ENCODE measurements at regions not wholly inside any gene's neighbourhood (a gene's known extent, or its start where the extent isn't known, plus 50 kb on each side); places are given as distances from the start of the nearest gene placed in this dataset.
"Not testable (repeated sequence)": the region's sequence is repeated elsewhere in the genome, so short reads cannot be mapped to it uniquely, and the experiment has no call there.

DNA sequence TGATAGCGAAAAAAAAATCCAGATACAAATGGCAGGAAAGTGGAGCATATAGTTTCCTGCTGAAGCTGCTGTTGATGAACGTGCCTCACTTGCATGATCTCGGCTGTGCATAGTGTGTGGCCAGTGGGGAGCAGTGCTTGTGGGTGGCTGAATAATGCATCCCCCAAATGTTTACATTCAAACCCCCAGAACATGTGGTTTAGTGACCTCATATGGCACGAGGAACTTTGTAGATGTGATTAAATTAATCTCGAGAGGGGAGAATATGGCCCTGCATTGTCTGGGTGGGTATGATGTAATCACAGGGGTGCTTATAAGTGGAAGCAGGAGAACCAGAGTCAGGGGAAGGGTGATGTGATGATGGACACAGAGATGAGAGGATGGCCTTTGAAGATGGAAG is 425.0 kb downstream of the TMEM121 start:
- no peak for DNase-seq

DNA sequence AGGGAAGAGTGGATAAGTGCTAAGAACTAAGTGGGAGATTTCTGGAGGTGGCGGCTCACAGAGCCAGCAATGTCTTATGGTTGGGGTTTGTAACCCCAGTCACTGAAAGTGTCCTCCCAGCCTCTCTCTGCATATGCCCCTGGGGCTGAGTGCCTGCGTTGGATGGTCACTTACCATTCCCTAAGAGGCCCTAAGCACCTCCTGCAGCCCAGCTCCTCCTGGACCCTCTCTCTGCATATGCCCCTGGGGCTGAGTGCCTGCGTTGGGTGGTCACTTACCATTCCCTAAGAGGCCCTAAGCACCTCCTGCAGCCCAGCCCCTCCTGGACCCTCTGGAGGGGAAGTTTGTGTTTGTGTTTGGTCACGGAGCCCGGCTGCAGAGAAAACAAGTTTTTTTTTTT is 425.8 kb downstream of the TMEM121 start:
- no peak for DNase-seq

DNA sequence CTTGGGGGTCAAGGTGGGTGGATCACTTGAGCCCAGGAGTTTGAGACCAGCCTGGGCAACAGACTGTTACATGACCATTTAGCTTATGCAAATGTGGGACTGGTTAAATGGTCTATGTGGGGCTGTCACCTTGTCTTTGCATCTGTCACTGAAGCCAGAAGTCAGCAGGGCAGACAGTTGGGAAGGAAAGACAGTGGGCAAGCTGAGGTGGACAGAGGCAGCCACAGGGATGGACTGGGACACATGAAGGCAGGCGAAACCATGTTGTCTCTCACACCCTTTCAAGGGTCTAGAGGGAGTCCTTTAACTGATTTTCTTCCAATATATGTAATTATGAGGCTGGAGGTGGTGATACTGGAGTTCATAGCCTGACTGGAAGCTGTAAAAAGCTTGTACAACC is 426.4 kb downstream of the TMEM121 start:
- no peak for DNase-seq

DNA sequence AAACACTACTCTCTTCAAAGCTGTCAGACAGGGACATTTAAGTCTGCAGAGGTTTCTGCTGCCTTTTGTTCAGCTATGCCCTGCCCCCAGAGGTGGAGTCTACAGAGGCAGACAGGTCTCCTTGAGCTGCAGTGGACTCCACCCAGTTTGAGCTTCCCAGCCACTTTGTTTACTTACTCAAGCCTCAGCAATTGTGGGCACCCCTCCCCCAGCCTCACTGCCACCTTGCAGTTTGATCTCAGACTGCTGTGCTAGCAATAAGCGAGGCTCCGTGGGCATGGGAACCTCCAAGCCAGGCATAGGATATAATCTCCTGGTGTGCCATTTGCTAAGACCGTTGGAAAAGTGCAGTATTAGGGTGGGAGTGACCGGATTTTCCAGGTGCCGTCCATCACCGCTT is 435.2 kb downstream of the TMEM121 start:
- not testable (repeated sequence) for DNase-seq

DNA sequence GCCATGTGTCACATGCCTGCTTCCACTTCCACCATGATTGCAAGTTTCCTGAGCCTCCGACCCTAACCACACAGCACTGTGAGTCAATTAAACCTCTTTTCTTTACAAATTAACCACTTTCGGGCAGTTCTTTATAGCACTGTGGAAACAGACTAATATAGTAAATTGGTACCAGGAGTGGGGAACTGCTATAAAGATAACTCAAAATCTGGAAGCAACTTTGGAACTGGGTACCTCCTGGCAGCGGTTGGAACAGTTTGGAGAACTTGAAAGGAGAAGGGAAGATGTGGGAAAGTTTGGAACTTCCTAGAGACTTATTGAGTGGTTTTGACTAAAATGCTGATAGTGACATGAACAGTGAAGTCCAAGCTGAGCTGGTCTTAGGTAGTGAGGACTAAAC is 436.1 kb downstream of the TMEM121 start:
- no peak for DNase-seq

DNA sequence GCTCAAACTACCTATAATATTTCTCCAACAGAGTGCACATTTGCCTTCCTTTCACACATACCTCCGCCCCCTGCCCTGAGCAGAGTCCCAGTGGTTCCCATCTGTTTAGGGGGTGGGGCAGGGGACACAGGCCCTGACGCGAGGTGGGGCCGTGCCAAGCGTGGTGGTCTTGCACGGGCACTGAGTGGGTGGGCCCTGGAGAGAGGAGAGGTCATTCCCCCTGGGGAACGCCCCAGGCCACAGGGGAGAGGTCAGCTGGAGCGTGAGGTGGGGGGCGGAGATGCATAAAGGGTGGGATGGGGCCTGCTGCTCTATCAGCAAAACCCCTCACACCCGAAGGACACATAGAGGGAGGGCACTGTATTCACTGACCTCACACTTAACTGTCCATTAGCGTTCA is 441.9 kb downstream of the TMEM121 start:
- DNase-seq = no peak

DNA sequence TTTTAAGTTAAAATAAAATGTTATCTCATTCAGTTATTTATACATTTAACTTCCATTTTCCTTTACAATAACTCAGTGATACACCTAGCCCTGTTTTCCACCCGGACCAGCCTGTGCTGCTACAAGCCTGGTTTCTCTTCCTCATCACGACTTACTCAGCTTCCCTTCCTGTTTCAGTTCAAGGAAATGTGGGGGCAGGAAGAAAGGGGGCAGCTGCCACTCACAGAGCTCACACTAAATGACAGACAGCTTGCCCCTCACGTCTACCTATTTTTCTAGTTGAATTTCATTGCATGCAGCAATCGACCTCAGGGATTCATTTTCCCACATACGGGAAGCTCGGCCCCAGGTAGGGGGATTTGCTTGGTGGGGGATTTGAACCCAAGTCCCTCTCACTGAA is 442.6 kb downstream of the TMEM121 start:
- DNase-seq = not testable (repeated sequence)

DNA sequence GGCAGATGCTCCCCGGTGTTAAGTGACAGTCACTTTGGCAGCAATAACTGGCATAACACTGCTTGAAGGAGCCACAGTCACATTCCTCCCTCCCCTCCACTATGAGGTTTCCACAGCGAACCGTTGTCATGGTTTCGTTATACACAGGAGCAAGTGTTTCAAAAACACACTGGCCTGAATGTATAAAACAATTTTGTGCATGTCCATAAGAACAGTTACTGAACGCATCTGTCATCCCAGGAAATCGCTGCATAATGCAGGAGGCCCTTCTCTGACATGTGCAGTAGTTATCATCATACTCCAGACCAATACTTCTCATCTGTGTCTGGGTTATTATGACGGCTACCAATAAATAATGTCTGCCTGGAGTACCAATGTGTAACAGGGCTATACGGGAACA is 444.4 kb downstream of the TMEM121 start:
- DNase-seq = not testable (repeated sequence)

DNA sequence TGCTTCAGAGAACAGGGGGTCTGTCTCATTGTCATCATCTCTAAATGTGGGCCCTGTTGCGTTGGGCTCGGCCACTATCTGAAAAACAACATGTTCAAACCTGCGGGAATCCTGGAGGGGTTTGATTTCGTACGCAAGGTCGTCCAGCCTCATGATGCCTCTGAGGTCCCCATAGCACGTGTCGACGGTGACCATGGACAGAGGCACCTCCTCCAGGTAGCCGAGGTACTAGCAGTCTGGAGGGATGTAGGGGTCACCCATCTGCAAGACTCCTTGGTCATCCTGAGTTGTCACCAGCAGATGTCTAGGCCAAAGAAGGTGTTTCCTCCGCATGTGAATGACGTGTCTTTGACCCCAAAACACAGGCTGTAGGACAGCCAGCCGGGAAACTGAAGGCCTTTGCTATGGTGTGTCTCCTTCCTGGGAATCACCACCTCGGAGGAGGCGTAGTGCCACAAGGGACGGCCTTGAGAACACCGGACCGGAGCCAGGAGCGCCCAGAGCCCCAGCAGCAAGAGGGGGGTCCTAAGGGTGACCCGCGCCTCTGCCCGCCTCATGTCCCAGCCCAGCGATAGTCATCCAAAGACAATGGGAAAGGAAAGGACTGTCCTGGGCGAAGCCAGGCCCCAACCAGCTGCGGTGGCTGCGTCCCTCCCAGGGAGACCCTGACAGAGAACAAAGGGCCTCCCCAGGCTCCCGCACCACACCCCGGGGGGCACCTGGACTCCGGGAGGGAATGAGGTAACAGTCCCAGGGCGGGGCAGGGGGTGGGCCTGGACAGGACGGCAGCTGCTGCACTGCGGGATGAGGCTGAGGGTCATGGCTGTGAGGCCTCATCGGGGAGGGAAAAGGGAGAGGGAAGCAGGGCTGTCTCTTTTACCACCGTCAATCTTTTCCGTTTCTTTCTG is 445.5 kb downstream of the TMEM121 start:
- no peak for DNase-seq

DNA sequence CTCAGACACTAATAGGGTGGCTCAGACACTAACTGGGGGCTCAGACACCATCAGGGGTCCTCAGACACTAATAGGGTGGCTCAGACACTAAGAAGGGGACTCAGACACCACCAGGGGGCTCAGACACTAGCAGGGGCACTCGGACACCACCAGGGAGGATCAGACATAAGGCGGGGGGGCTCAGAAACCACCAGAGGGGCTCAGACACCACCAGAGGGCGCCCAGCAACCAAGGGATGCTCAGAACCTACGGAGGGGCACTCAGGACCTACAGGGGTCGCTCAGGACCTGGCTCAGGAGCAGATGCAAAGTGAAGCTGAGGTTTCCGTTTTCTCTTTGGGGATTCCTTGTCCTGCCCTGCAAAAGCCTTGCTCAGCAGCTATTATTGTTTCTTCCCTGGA is 448.5 kb downstream of the TMEM121 start:
- DNase-seq = peak; percentile 57

DNA sequence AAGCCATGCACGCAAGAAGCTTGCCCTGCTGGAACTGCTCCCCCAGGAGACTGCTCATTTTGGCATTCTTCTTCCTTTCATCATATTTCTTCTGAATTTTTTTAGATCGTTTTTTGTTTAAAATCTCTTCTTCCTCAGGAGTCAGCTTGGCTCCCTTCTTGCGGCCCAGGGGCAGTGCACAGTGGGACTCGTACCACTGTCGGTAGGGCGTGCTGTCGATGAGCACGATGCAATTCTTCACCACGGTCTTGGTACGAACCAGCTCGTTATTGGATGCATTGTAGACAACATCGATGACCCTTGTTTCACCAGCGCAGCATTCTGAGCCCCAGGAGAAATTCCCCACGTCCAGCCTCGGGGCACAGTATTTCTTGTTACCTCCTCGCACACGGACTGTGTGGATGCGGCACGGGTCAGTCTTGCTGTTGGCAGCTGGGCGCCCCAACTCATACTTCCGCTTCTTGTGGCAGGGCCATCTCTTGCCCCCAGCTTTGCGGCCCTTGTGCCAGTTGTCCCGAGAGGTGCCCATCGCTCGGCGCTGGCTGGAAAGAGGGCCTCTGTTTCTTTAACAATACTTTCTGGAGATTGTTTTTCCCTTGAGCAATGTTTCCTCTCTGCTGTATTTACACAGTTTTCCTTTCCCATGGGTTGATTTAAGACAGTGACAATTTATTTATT is 452.4 kb downstream of the TMEM121 start:
- no peak for DNase-seq

DNA sequence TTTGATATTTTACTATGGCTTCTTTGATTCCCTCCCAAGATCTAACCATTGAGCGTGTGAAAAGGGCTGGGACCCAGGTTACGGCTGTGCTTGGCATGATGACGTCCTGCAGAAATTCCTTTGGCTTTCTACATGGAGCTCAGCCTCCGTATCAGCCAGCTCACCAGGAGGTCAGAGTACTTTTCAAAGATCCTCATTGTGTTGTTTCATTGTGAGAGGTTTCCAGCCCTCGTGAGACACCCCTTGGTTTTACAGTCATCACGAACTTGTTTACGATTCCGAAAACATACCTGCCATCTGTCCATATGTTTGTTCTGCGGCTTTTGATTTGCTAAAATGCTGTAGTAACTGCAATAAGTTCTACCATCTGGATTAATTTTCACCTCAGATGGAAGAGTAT is 453.1 kb downstream of the TMEM121 start:
- no peak for DNase-seq

DNA sequence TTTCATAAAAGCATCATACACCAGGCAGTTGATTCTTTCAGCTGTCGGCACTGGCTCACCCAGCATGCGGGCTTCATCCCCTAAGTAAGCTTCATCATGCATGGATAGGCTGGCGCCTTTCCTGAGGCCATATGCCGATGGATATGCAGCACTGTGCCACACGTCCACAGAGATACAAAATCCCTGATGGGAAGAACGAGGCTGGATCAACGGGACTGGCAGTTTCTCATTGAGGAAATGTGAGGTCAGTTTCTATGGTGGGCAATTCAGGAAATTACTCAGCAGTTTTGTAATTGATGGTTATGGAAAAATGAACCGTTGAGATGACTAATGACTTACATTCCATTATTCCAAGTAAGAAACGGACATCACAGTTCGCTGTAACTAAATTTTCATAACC is 453.8 kb downstream of the TMEM121 start:
- DNase-seq = no peak

DNA sequence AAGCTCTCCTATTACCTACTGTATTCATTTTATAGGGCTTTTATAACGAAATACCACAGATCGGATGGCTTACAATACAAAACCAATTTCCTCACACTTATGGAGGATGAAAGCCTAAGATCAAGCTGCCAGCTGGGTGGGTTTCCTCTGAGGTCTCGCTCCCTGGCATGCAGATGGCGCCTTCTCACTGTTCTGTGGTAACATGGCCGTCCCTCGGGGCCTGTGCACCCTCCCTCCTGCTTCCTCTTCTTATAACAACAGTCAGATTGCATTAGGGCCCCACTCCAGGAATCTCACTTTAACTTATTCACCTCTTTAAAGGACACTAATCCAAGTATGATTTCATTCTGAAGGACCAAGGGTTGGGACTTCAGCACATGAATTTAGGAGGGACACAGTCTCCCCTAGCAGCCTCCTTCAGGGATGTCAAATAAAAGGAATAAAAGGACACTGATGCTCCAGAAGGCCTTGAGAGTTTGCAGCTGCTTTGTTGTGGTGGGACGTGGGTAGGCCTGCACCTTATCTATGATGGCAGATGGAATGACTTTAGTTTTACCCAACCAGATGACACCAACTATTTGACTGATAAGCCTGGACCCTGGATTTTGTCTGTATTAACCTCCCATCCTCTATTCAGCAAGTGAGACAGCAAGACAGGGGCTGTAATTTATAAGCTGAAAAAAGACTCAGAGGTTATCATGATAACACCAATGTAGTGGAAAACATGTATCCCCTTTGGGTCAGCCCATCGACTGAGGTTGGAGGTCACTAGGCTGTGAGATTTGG is 455.3 kb downstream of the TMEM121 start:
- DNase-seq = peak; percentile 78

DNA sequence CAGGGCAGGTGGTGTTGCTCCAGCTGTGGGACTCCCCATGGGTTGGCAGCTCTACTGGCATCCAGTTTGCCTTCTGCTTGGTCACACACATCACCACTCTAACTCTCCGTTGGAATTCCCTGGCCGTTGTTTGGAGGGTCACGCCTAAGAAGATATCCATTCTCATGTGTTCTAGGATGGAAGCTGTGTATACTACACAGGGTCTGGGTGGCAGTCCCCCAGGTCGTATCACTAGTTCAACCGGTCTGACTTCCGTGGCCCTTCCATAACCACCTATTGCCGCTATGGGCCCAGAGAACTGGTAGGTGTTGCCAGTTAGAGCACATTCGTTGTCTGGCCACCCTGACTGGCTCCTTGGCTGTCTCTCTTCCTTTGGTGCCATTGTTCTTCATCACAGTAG is 456.3 kb downstream of the TMEM121 start:
- DNase-seq = no peak

DNA sequence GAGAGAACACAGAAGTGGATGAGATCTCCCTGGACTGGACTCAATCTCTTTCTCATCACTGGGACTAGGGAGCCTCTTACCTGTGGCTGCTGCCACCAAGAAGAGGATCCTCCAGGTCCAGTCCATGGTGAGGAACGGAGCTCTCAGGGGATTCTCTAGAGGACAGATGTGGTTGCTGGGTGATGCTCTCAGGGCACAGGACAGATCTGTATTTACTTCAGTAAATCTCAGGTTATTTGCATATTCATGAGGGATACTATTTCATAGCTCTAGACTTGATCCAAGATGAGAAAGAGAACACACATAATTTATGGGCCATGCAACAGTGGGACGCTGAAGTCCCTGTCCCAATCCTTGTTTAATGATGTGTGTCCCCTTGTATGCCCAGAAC is 460.5 kb downstream of the TMEM121 start:
- DNase-seq = no peak

DNA sequence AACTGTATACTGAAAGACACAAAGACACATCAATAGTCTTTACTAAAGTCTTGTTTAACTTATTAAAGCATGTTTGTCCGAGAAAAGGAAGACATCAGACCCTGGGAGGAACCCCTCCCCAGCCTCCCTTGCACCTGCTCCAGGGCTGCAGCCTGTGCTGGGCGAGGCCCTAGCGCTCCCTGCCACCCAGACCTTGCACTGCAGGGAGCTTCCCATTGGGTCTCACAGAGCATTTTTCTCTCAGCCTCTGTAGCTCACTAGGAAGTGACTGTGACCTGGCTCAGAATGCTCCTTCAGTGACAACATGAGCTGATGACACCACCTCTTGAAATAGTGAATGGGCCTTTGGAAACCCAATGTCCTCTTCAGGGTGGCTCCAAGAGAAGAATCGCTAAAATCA is 461.2 kb downstream of the TMEM121 start:
- no peak for DNase-seq

DNA sequence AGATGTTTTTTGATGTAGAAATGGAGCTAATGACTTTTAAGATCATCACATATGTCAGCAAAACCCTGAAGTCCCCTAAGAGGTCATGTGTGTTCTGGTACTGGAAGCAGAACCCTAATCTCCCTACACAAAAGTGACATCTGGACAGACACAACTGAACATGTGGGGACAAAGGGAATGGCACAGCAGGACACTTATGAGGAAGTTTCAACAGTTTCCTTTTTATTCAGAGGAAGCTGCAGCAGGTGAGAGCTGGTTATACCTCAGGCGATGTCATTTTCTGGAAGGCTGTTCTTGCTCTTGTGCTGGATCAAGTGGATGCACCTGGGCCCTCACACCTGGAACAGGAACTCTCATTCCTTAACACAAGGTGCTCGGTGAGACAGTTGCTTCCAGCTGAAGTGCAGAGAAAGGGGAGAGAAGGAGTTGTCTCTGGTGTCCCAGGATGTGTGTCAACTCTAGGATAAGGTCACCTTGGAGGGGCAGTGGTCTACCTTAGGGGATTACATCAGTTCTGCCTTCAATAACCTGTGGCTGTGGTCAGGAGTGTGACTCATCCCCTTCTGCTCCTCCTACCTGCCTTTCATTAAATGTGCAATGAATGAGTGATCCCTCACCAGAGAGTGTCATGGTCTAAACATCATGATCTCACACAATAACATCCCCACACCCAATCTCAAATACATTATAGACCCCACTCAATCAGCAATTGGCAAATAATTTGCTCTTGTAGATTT is 463.4 kb downstream of the TMEM121 start:
- DNase-seq = no peak

DNA sequence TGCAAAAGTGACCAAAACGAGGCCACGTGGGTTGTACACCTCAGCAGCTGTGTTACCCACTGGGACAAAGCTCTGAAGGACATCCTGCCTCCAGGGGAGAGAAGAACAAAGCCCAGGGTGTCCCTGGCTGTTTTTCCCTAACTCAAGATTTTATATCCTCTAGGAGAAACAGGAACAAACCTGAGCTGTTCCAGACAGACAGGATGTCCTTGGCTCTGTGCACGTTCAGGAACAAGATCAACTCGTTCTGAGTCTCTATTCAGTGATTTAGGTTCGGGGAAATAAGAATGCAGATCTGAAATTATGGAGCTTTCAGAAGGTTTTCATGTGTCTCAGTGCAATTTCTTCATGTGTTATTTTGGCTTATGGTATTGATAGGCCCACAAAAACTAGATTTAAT is 465.3 kb downstream of the TMEM121 start:
- not testable (repeated sequence) for DNase-seq

DNA sequence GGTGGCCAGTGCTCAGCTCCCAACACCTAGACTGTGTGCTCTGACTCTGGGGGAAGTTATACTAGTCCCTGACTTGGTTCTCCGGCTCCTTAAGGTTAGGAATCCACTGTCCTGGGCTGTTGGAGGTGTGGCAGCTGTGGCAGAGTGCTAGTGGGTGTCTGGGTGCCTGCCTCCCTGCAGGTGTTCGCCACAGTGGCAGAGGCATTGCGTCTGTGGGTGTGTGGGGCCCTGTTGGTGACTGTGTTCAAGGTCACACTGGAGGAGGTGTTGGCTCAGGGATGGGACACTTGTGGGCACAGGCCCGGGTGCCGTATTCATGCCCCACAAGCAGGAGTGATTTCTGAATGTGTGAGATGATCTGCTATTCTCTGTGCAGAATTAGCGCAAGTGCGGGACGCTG is 467.4 kb downstream of the TMEM121 start:
- DNase-seq = no peak

DNA sequence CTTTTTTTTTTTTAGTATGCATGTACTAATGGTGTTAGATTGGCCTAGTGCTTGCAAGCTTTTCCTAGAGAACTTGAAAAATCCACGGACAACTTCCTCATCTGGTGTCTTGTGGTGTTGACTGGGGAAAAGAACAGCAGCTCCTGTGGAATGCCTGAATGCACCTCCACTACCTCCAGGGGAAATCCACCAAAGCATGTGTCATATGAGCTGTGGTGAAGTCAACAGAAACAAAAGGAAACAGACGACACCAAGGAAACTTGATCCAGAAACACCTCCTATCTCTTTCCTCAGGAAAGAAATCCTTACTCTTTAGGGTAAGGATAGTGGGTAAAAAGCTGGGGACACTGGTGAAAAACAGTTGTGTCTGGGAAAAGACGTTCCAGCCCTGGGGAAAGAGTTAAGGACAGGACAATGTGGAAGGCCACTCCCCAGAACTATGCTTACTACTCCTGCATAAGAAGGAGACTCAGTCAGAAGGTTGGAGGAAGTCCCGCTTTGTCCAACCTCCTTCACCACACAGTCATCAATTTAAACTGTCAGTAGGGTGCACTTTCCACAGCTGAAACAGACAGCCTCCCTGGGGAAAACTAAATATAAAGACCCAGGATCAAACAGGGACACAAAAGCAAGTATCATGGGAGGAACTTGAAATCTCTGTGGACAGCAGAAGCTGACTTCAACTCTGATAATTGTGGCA is 468.8 kb downstream of the TMEM121 start:
- DNase-seq = peak; percentile 27

DNA sequence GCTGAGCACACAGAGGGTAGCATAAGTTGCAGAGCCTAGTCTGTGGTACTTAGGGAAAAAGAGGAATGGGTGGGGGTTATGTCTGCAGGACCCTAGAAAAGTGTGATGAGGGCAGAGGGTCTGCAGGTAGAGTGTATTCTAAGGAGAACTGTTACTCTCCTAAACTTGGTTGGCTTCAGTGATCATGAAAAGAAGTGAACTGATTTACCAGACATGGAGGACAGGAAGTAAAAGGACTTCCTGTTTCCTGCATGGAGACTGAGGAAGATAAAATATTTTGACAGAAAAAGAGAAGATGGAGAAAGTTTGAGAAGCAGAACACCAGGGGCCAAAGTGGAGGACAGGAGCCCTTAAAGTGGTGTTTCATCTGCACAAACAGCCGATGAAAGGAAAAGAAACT is 472.2 kb downstream of the TMEM121 start:
- not testable (repeated sequence) for DNase-seq
